GM11168 (cell line): ENCODE measurements at regions not wholly inside any gene's neighbourhood (a gene's known extent, or its start where the extent isn't known, plus 50 kb on each side); places are given as distances from the start of the nearest gene placed in this dataset.
"Not testable (repeated sequence)": the region's sequence is repeated elsewhere in the genome, so short reads cannot be mapped to it uniquely, and the experiment has no call there.

Source experiments
- in situ Hi-C: fragments of 300-500 bp; cut with MboI; formaldehyde crosslinking; loops from one replicate; pipeline ENCODE4 v1.12.0; 2022; ENCODE audit warnings: low sequenced_read_pairs; ENCODE audit not compliant: unreplicated experiment

DNA sequence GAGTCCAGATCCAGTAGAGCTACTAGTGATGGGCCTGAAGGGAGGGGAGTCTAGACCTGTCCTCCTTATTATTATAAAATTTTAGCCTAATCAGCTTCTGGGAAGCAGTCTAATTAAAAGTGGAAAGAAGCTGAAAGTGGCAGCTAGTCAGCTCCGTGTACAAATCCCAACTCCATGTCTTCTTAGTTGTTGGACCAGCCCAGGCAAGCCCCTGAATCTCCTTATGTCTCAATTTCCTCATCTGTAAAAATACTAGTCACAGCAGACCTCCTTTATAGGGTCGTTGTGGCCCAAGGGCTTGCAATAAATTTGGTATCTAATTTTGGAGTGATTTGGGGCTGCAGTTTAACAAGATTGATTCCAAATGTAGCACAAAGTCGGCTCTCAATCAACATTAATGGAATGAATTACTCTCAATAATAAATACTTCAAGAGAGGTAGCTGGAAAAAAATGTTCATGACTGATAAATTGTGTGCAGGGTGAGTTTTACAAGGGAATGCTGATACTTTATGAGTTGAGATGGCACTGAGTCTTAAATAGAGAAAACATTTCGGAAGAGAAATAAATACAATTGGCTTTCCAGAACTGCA, 118.3 kb upstream of the NDUFV2 start:
- in situ Hi-C loops: no loop called here

DNA sequence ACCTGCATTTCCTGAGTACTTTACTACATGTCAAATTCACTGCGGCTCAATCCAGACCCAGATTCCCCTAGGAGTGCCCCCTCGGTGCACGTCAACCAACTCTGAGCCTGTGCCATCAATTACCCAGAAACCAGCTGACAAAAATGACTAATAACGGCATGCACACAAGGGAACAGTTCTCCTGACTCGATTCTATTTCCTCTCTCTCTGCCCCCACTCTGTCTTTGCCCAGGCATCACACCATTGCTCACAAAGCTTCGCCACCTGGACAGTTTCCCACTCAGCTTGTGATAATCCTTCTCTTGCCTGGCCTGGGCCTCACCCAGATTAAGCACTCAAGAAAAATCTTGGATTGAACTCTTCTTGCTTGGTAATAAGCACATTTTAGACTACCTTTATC, 115.3 kb upstream of the NDUFV2 start:
- in situ Hi-C loops: no loop called here

DNA sequence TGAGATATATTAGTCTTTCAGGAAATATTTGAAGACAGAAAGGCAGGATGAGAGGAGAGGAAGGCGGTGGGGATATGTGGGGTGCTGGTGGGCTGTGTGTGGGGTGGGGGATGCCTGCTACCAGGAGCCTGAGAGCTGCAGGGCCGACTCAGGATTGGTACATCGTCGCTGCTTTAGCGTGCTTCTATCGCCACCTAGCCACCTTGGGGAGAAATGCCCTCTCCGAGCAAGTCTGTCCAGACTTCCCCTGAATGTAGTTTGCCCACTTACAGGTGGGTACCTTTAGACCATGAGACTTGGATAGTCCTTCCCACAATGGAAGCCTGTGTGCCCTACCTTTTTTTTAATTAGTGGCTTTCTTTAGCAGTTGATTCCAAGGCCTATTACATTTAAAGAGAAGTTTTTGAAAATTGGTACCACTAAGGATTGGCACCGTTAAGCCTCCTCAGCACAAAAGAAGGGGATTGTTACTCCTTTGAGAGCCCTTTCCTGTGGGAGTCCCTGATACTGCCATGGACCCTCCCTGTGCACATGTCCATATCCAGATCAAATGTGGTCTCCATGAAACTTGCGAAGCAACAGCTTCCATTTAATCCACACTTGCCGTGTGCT, 114.1 kb upstream of the NDUFV2 start:
- in situ Hi-C loops: no loop called here

DNA sequence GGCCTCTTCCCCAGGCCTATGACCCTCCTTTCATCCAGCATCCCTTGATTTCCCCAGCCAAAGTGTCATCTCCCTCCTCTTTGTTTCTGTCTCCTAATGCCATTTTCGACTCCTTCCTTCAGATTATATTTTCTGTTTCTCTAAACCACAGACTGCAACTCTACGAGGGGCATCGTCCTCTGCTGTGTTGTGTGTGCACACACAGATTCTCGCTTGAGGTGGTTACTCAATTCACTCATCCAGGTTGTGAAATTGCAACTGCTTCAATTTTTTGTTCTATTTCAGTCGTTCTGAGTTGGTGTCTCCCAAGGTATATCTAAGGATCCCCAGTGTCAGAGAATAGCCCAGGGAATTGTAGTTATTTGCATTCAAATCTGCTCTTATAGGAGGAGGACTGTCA, 113.5 kb upstream of the NDUFV2 start:
- in situ Hi-C loops: no loop called here

DNA sequence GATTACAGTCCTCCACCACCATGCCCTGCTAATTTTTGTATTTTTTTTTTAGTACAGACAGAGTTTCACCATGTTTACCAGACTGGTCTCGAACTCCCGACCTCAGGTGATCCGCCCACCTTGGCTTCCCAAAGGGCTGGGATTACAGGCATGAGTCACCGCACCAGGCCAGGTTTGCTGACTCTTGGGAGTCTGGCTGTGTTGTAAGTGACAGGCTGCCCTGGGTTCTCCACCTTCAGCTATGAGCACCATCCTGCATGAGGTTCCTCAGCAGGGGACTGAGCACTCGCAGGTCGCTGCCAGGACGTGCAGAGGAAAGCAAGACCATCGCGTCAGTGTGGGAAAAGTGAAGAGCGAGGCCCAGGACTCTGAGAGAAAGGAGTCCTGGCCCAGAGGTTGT, 112.6 kb upstream of the NDUFV2 start:
- in situ Hi-C loops: no loop called here

DNA sequence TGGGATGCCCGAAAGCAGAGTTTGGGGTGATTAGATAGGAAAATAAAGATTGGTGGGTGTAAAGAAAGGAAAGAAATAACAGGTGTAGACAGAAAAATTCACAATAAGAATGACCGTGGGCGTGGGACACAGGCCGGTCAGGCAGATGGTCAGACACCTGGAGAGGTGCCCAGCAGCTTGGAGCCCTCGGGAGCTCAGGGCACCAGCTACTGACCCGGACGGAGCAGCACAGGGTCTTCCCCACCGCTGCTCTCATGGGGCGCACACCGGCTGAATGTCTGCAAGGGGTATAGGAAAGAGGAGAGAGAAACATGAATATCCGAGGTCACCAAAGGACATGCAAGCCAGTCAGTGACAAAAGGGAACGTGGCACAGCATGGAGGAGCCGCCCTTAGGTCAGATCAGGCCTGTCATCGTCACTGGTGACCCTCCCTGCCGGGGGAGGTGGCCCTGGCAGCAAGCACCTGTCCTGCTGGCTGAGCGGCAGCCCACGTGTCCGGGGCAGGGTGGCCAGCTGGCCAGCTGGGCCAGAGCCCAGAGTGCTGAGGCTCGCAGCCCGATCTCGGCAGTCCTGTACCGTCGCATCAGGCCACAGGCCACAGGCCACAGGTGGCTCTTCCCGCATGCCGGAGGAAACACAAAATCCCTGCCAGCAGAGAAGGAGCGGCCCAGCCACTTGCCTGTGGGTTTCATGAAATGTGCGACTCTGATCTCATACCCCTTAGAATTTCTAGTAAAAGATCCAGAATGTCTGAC, 112.0 kb upstream of the NDUFV2 start:
- in situ Hi-C loops: no loop called here

DNA sequence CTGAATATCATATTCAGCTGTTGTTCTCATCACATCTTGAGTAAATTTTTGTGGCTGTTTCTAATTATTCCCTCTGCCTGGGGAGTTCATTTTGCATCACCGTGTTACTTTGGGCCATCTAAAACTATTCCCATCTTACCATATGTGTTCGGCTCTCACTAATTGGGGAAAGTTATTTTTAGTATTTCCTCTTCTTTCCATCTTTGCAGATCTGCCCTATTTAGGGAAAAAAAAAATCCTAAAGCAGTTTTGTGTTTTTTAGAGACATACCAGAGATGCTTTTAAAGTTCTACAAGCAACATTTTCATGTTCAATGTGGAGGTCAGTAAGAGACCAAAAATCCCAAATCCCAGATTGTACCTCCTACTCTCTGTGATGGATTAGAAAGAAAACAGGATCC, 111.3 kb upstream of the NDUFV2 start:
- in situ Hi-C loops: no loop called here

DNA sequence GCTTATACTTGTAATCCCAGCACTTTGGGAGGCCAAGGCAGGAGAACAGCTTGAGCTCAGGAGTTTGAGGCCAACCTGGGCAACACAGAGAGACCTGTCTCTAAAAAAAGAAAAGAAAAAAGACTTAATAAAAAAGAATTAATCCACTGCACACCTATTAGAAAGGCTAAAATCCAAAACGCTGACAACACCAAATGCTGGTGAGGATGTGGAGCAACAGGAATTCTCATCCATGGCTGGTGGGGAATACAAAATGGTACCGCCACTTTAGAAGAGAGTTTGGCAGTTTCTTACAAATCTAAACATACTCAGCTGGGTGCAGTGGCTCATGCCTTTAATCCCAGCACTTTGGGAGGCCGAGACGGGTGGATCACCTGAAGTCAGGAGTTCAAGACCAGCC, 110.0 kb upstream of the NDUFV2 start:
- in situ Hi-C loops: not testable (repeated sequence)

DNA sequence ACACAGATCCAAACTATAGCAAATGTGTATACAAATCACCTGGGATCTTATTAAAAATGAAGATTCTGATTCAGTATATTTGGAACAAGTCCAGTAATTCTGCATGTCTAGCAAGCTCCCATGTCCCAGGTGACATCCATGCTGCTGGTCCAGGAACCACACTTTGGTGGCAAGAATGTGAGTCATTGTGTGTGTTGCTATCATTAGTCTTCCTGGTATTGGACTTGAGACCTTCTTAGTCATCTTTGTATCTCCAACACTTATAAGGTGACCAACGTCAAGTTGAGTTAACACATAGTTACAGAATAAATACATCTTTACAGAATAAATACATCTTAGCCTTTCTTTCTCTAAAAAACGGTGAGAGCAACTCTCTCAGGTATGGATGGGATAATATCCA, 107.9 kb upstream of the NDUFV2 start:
- in situ Hi-C loops: no loop called here

DNA sequence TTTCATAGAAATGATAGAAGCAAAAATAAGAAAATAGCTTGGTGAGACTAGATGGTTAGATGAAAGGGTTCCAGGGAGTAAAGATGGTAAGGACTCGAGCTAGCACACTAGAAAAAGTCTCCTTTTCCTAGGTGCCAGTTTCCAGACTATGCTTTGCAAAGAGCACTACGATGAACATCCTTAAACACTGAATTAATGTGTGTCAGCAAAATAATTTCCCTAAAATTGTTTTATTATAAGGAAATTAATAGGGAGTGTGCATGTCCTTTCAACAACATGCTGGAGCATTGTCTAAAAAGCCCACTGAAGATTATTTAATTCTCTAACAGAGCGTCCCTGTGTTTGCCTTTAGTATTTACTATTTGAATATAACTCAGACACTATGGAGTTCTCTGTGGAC, 107.4 kb upstream of the NDUFV2 start:
- in situ Hi-C loops: no loop called here

DNA sequence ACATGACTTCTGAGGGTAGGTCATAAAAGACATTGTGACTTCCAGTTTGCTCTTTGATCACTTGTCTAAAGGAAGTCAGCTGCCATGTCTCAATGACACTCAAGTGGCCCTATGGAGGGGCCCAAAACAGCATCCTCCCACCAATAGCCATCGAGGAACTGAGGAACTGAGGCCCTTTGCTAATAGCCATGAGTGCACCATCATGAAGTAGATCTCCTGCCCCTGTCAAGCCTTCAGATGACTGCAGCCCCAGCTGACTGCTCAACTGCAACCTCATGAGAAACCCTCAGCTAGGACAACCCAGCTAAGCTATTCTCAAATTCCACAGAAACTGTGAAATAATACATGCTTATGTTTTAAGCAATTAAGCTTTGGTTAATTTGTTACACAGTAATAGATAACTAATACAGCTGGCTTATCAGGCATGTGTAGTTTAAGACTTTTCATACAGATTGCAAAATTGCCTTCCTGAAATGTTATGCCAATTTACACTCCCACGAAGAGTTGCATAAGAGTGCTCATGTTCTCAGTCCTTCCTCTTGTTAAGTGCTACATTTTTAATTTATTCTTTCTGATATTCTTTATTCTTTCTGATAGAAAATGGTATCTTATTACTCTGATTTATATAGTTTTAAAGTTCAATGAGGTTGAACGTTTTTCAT, 105.6 kb upstream of the NDUFV2 start:
- in situ Hi-C loops: no loop called here

DNA sequence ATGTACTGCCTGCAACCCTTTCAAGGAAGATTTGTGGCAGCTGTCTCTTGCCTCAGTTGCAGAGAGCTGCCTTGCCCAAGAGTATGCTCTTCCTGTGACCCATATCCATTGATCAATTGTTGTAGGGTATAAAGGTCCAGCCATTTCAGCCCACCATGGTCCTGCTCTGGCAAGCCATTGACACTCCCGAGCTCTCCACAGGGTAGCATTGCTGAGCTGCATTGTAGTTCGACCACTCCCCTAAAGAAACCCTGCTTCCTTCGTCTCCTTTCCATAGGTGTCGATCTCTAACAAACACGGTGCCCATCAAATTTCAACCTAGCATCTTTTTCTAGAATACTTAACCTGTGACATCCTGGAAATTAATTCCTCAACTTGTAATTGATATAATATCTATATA, 104.9 kb upstream of the NDUFV2 start:
- in situ Hi-C loops: no loop called here

DNA sequence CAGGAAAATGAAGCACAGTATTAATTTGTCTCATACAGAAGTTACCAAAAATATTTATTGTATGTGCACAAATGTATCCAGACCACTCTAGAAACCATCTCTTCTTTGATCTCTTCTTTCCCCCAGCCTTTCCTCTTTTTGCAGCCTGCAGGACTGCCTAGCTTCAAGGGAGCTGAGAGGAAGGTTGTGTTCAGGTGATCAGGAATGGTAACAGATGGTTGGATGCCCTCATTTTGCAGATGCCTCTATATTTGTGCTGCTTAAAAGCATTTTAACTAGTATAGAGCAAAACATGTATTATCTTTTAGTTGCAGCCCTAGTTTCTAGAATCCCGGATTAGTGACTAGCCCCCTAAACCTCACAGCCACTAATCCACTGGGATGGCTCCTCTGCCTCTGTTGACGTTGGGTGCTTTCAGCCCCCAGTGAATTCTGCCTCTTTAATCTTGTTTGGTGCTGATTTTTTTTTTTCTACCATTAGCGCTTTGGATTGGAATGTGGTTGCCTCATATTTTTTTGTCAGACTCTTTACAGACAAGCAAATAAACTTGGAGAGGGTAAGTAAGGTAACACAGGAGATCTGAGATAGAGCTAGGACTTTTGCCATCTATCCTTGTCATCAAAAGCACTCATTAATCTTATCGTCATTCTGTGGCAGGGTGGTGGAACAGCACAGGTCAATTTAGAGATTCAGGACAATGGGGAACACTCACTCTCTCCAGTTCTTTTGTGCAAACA, 103.8 kb upstream of the NDUFV2 start:
- in situ Hi-C loops: no loop called here

DNA sequence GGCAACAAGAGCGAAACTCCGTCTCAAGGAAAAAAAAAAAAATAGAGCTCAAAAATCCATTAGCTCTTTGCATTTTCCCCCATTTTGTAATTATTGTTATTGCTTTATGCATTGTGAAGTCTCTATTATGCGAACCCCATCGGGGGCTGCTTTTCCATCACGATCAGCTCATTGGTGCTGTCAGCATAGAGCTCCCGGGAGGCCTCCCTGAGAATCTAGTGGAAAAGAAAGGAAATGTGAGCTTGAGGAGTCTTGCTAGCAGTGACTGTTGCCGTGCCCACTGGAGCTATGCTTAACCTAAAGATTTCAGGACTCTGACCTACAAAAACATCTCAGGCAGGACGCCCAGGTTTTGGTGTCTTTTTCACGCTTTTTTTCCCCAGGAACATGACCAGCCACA, 102.6 kb upstream of the NDUFV2 start:
- in situ Hi-C loops: no loop called here

DNA sequence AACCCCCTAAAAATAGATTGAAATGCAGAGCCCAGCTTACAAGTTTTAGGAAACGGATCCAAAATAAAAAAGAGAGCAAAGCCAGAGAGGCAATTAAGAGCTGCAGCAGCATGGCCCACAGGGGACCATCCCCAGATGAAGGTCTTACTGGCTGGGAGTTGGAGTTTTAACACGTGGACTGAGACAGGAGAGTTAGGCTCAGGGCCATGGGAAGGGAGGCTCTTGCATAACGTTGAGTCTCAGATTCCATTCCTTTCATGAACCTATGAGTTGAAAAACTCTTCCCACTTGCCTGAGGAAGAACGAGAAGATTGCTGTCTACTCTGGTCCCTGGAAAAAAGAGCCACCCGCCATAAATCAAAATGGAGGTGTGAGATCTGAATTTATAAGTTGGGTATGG, 101.8 kb upstream of the NDUFV2 start:
- in situ Hi-C loops: no loop called here

DNA sequence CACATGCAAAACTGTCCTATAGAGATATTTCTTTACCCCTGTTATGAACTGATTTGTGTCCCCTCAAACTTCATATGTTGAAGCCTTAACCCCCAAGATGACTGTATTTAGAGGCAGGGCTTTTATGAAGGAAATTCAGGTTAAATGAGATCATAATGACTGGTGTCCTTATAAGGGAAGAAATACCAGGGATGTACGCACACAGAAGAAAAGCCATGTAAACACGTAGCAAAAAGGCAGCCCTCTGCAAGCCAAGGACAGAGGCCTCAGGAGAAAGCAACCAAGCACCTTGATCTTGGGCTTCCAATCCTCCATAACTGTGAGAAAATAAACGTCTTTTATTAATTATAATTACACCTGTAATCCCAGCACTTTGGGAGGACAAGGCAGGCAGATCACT, 101.3 kb upstream of the NDUFV2 start:
- in situ Hi-C loops: no loop called here

DNA sequence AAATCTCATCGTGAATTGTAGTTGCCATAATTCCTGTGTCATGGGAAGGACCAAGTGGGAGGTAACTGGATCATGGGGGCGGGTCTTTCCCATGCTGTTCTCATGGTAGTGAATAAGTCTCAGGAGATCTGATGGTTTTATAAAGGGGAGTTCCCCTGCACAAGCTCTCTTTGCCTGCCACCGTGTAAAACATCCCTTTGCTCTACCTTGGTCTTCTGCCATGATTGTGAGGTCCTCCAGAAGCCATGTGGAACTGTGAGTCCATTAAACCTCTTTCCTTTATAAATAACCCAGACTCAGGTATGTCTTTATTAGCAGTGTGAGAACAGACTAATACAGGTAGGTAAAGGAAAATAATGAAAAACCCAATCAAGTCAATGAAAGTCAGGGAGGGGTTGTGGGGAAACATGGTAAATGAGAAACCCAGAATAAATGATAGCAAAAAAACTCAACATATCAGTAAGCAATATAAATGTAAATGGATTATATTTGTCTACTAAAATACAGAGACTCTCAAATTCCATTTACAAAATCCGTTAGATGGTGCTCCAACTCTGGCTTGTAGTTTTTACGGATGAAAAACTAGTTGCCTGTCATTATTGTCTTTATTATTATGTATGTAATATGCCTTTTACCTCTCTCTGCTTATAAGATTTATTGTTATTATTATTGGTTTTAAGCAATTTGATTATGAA, 98.9 kb upstream of the NDUFV2 start:
- in situ Hi-C loops: no loop called here

DNA sequence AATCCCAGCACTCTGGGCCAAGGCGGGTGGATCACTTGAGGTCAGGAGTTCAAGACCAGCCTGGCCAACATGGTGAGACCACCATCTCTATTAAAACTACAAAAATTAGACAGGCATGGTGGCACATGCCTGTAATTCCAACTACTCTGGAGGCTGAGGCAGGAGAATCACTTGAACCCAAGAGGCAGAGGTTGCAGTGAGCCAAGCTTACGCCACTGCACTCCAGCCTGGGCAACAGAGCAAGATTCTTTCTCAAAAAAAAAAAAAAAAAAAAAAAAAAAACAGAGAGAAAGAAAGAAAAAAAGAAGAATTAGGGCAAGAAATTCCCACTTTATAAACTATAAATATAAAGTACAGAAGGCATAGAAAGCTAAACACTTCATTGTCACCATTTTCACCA, 98.2 kb upstream of the NDUFV2 start:
- in situ Hi-C loops: not testable (repeated sequence)

DNA sequence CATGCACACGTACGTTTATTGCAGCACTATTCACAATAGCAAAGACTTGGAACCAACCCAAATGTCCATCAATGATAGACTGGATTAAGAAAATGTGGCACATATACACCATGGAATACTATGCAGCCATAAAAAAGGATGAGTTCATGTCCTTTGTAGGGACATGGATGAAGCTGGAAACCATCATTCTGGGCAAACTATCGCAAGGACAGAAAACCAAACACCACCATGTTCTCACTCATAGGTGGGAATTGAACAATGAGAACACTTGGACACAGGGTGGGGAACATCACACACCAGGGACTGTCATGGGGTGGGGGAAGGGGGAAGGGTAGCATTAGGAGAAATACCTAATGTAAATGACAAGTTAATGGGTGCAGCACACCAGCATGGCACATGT, 94.8 kb upstream of the NDUFV2 start:
- in situ Hi-C loops: not testable (repeated sequence)

DNA sequence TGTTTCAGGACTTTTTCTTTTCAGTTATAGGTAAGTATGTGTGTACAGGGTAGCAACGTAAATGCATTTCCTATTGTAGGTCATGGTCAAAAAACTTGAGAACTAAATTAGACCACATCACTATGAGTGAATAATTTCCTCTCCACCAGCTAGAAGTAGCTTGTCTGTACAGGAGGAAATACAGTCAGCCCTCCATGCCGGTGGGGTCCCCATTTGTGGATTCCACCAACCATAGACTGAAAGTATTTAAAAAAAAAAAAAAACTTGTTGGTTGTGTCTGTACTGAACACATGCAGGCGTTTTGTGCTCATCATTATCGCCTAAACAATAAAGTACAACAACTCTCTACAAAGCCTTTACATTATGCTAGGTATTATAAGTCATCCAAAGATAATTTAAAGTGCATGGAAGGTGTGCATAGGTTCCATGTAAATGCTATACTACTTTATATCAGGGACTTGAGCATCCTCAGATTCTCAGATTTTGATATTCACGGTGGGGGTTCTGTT, 94.2 kb upstream of the NDUFV2 start:
- in situ Hi-C loops: no loop called here
